OCI-LY7 (cell line): ENCODE measurements at regions not wholly inside any gene's neighbourhood (a gene's known extent, or its start where the extent isn't known, plus 50 kb on each side); places are given as distances from the start of the nearest gene placed in this dataset.

Experiments used
- BruUV-seq: library from RNA; stranded (reverse); fragments of 400-500 nt; replicated peaks from 2 replicates; lab custom pipeline; 2021; lab: Mats Ljungman, UMichigan
- CTCF ChIA-PET: fragments of 300-600 bp; sonication (Branson Sonifier 250); formaldehyde crosslinking; loops from one replicate; lab custom pipeline; 2022; ENCODE audit warnings: antibody characterized with exemption; ENCODE audit not compliant: unreplicated experiment; lab: Charles Lee
- POLR2A ChIA-PET: fragments of 300-600 bp; sonication (Branson Sonifier 250); formaldehyde crosslinking; loops from one replicate; lab custom pipeline; 2022; ENCODE audit warnings: antibody characterized with exemption; lab: Charles Lee
- DNase-seq: peaks from one replicate; pipeline ENCODE4 v3.0.0-alpha.2; 2015; ENCODE audit warnings: low spot score
- H2AFZ ChIP-seq: fragments of 200-600 bp; sonication (generic), shearing (Covaris generic); 2 replicates; pipeline ENCODE4 v1.6.1; 2014; ENCODE audit warnings: mild to moderate bottlenecking, antibody characterized with exemption, low read length, moderate library complexity
- H3K27ac ChIP-seq: fragments of 200-600 bp; sonication (generic); 2 replicates; pipeline ENCODE4 v1.5.1; 2014; ENCODE audit warnings: mixed run types, low read depth, mild to moderate bottlenecking, moderate library complexity, low read length, inconsistent platforms; ENCODE audit not compliant: poor library complexity, severe bottlenecking
- H3K36me3 ChIP-seq: fragments of 200-600 bp; sonication (generic); 2 replicates; pipeline ENCODE4 v1.6.1; 2014; ENCODE audit warnings: mild to moderate bottlenecking, antibody characterized with exemption, low read length, moderate library complexity, mixed read lengths; ENCODE audit not compliant: insufficient read depth
- H3K4me1 ChIP-seq: fragments of 200-600 bp; sonication (generic); 2 replicates; pipeline ENCODE4 v1.5.1; 2014; ENCODE audit warnings: mild to moderate bottlenecking, low read length; ENCODE audit not compliant: insufficient read depth, poor library complexity, severe bottlenecking
- H3K4me2 ChIP-seq: fragments of 200-600 bp; sonication (generic); 2 replicates; pipeline ENCODE4 v1.6.1; 2014; ENCODE audit warnings: mild to moderate bottlenecking, low read length
- H3K4me3 ChIP-seq: fragments of 200-600 bp; sonication (generic); 2 replicates; pipeline ENCODE4 v1.5.1; 2014; ENCODE audit warnings: mild to moderate bottlenecking, low read depth, low read length; ENCODE audit not compliant: poor library complexity, severe bottlenecking
- H3K79me2 ChIP-seq: fragments of 200-600 bp; sonication (generic); 2 replicates; pipeline ENCODE4 v1.6.1; 2016; ENCODE audit warnings: low read depth, mild to moderate bottlenecking, low read length, moderate library complexity, mixed read lengths; ENCODE audit not compliant: insufficient read depth
- H3K9me2 ChIP-seq: fragments of 200-600 bp; sonication (generic); 2 replicates; pipeline ENCODE4 v1.6.1; 2016; ENCODE audit warnings: mild to moderate bottlenecking, low read length, mixed read lengths; ENCODE audit not compliant: insufficient read depth
- H3K9me3 ChIP-seq: fragments of 200-600 bp; sonication (generic); 2 replicates; pipeline ENCODE4 v1.6.1; 2014; ENCODE audit warnings: mild to moderate bottlenecking, mixed run types, low read length, mixed read lengths
- H4K20me1 ChIP-seq: fragments of 200-600 bp; sonication (generic); 2 replicates; pipeline ENCODE4 v1.6.1; 2014; ENCODE audit warnings: mild to moderate bottlenecking, antibody characterized with exemption, low read length, moderate library complexity, mixed read lengths; ENCODE audit not compliant: insufficient read depth
- CTCF ChIP-seq: fragments of 200-600 bp; sonication (generic); conservative IDR thresholded peaks from 2 replicates; pipeline ENCODE4 v1.5.1; 2014; ENCODE audit warnings: mild to moderate bottlenecking, antibody characterized with exemption, low read length, moderate library complexity, mixed read lengths
- EZH2phosphoT487 ChIP-seq: fragments of 200-600 bp; sonication (generic); IDR thresholded peaks from 2 replicates; pipeline ENCODE4 v1.6.1; 2018; ENCODE audit warnings: low read depth, borderline replicate concordance, mild to moderate bottlenecking, mixed run types, antibody characterized with exemption, low read length, moderate library complexity, mixed read lengths
- intact Hi-C: fragments of 100-400 bp; cut with micrococcal nuclease; formaldehyde crosslinking; loops from one replicate; pipeline ENCODE4 v1.10.0; 2022; ENCODE audit not compliant: unreplicated experiment

GRCh38 chrX:145919400-145919799, 101.8 kb downstream of the SLITRK2 start:
- BruUV-seq = no TSS peak
- no peak overlapping the region for H3K27ac ChIP-seq
- TF ChIP-seq EZH2phosphoT487 = no peak
- TF ChIP-seq CTCF = no peak
- H3K9me2 ChIP-seq = no peaks in the 10 kb centered on the region
- no peaks in the 10 kb centered on the region for H4K20me1 ChIP-seq
- H3K4me2 ChIP-seq = no peak overlapping the region
- no peak for DNase-seq
- no peaks in the 10 kb centered on the region for H3K9me3 ChIP-seq
- H2AFZ ChIP-seq = no peak overlapping the region
- no peaks in the 10 kb centered on the region for H3K36me3 ChIP-seq
- H3K4me3 ChIP-seq = no peak overlapping the region
- no peaks in the 10 kb centered on the region for H3K79me2 ChIP-seq
- ChIA-PET POLR2A (no interaction called here), CTCF (no interaction called here)
- intact Hi-C loops = no loop called here
- H3K4me1 ChIP-seq = no peaks in the 10 kb centered on the region

GRCh38 chrX:145923376-145923775, 105.7 kb downstream of the SLITRK2 start:
- Histone ChIP-seq H3K4me3 (no peak overlapping the region), H3K27ac (no peak overlapping the region), H3K4me2 (no peak overlapping the region), H3K9me3 (no peaks in the 10 kb centered on the region), H3K4me1 (no peaks in the 10 kb centered on the region), H3K9me2 (no peaks in the 10 kb centered on the region), H3K79me2 (no peaks in the 10 kb centered on the region), H2AFZ (no peak overlapping the region), H4K20me1 (no peaks in the 10 kb centered on the region), H3K36me3 (no peaks in the 10 kb centered on the region)
- CTCF ChIA-PET = no interaction called here
- POLR2A ChIA-PET = no interaction called here
- TF ChIP-seq CTCF (0 out of 2 replicates have a peak, but pooled peaks have one; percentile 12), EZH2phosphoT487 (no peak)
- intact Hi-C loops = no loop called here
- BruUV-seq = no TSS peak
- DNase-seq = no peak

DNA sequence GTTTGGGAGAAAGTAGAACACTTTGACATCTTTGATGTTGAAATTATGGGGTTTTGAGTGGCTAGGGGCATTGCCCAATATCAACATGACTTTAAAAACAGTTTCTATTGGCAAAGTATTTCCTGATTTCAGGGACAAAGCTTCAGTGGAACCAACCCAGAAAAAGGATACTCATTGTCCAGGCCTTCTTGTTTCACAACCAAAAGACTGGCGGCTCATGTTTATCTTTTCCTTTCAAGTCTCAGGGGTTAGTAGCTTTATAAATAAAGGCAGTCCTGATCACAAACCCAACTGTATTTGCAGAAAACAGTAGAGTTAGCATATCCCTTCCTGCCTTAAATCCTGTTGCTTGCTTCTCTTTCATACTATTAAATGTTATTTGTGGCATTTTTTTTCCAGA, 119.1 kb downstream of the SLITRK2 start:
- H3K27ac ChIP-seq = no peak overlapping the region
- ChIA-PET POLR2A (no interaction called here), CTCF (no interaction called here)
- H3K9me2 ChIP-seq = no peaks in the 10 kb centered on the region
- H3K36me3 ChIP-seq = no peaks in the 10 kb centered on the region
- no peak overlapping the region for H3K4me2 ChIP-seq
- TF ChIP-seq EZH2phosphoT487 (no peak), CTCF (no peak)
- H3K79me2 ChIP-seq = no peaks in the 10 kb centered on the region
- intact Hi-C loops = no loop called here
- no peak overlapping the region for H3K4me3 ChIP-seq
- H3K9me3 ChIP-seq = no peaks in the 10 kb centered on the region
- no peaks in the 10 kb centered on the region for H4K20me1 ChIP-seq
- H2AFZ ChIP-seq = no peak overlapping the region
- H3K4me1 ChIP-seq = no peaks in the 10 kb centered on the region
- DNase-seq = no peak
- no TSS peak for BruUV-seq
